CD4-positive, CD25-positive, alpha-beta regulatory T cell (primary cell): ENCODE measurements at regions not wholly inside any gene's neighbourhood (a gene's known extent, or its start where the extent isn't known, plus 50 kb on each side); places are given as distances from the start of the nearest gene placed in this dataset.
A peak's percentile ranks its signal among the peaks of the same experiment; 100 is the strongest.

Source experiments
- ATAC-seq, 2 donors: fragments of 150-1000 bp; cut with Tn5 transposase; one replicate each; pipeline ENCODE4 v1.10.0; 2021; ENCODE audit warnings: low read depth in 2 of 2, moderate number of reproducible peaks in 2 of 2, moderate library complexity in 1 of 2
- DNase-seq, 3 donors: peaks; one replicate each; pipeline versions ENCODE4 v3.0.0 to v3.0.0-alpha.2; 2012 to 2022; ENCODE audit warnings: mixed read lengths in 1 of 3
- H3K27ac ChIP-seq: one replicate; pipeline ENCODE4 v1.7.0; 2013; ENCODE audit warnings: mild to moderate bottlenecking, low read length; ENCODE audit not compliant: insufficient read depth, poor library complexity, severe bottlenecking
- H3K27me3 ChIP-seq: one replicate; pipeline ENCODE4 v1.7.0; 2013; ENCODE audit warnings: low read length; ENCODE audit not compliant: control insufficient read depth, insufficient read depth
- H3K36me3 ChIP-seq: one replicate; pipeline ENCODE4 v1.7.0; 2013; ENCODE audit warnings: mild to moderate bottlenecking, low read length, moderate library complexity; ENCODE audit not compliant: control insufficient read depth, insufficient read depth
- H3K4me1 ChIP-seq: 2 replicates; pipeline ENCODE4 v1.7.0; 2013; ENCODE audit warnings: mild to moderate bottlenecking, low read length; ENCODE audit not compliant: insufficient read depth, control insufficient read depth, poor library complexity, severe bottlenecking
- H3K4me3 ChIP-seq: one replicate; pipeline ENCODE4 v1.7.0; 2013; ENCODE audit warnings: low read depth, mild to moderate bottlenecking, low read length, moderate library complexity
- H3K9me3 ChIP-seq, 2 experiments: 1 replicate in 1 of 2; 2 replicates in 1 of 2; pipeline ENCODE4 v1.7.0; 2013; ENCODE audit warnings: low read length in 2 of 2, mild to moderate bottlenecking in 1 of 2, moderate library complexity in 1 of 2; ENCODE audit not compliant: control insufficient read depth in 2 of 2
- H3K27ac Mint-ChIP-seq, 3 donors: one replicate each; pipeline ENCODE4 v1.8.0; 2020 to 2022; ENCODE audit warnings: mild to moderate bottlenecking in 3 of 3, mixed read lengths in 3 of 3, moderate library complexity in 2 of 3
- H3K27me3 Mint-ChIP-seq: one replicate; pipeline ENCODE4 v1.8.0; 2022; ENCODE audit warnings: mild to moderate bottlenecking, mixed read lengths
- H3K36me3 Mint-ChIP-seq: one replicate; pipeline ENCODE4 v1.8.0; 2020; ENCODE audit warnings: mixed read lengths
- H3K4me1 Mint-ChIP-seq, 4 donors: one replicate each; pipeline ENCODE4 v1.8.0; 2020 to 2022; ENCODE audit warnings: mixed read lengths in 4 of 4, mild to moderate bottlenecking in 1 of 4
- H3K4me3 Mint-ChIP-seq, 4 donors: one replicate each; pipeline ENCODE4 v1.8.0; 2020 to 2022; ENCODE audit warnings: mild to moderate bottlenecking in 4 of 4, mixed read lengths in 4 of 4, moderate library complexity in 3 of 4
- H3K9me3 Mint-ChIP-seq, 7 donors: one replicate each; pipeline ENCODE4 v1.8.0; 2020 to 2022; ENCODE audit warnings: mixed read lengths in 7 of 7, mild to moderate bottlenecking in 3 of 7, moderate library complexity in 2 of 7

- H3K9me3 ChIP-seq = no peaks in the 10 kb centered on the region
- DNase-seq (peak; percentile 89 to 93 (median 93)), ATAC-seq (peak; percentile 49 to 52)
- Mint-ChIP-seq H3K27ac (peak overlapping the region; percentile 88 to 97 (median 89)), H3K4me1 (peaks cover 21 to 58% (median 38%) of the 10 kb centered on the region in 4 donors), H3K9me3 (no peaks in the 10 kb centered on the region), H3K36me3 (no peaks in the 10 kb centered on the region), H3K27me3 (peaks cover 20% of the 10 kb centered on the region), H3K4me3 (peak overlapping the region; percentile 44 to 89 (median 64))
- no peaks in the 10 kb centered on the region for H3K36me3 ChIP-seq
- peak overlapping the region; percentile 58 for H3K27ac ChIP-seq
- peaks cover 55% of the 10 kb centered on the region for H3K4me1 ChIP-seq
- H3K4me3 ChIP-seq = peak overlapping the region; percentile 65
- peaks cover 2% of the 10 kb centered on the region for H3K27me3 ChIP-seq
These were observed 64.4 kb upstream of the TM9SF2 start for GRCh38 chr13:99436686-99437416.

GRCh38 chr13:99439048-99439447 is 62.2 kb upstream of the TM9SF2 start:
- Mint-ChIP-seq H3K27ac (no peak overlapping the region), H3K27me3 (peaks cover 19% of the 10 kb centered on the region)
- no peak for ATAC-seq

GRCh38 chr13:99439850-99440604 is 61.2 kb upstream of the TM9SF2 start:
- H3K36me3 Mint-ChIP-seq = no peaks in the 10 kb centered on the region
- H3K9me3 ChIP-seq = no peaks in the 10 kb centered on the region
- no peak overlapping the region for H3K4me3 ChIP-seq
- H3K4me1 Mint-ChIP-seq = peaks cover 13 to 29% (median 18%) of the 10 kb centered on the region in 4 donors
- H3K27me3 ChIP-seq = peaks cover 2% of the 10 kb centered on the region
- no peak overlapping the region for H3K27ac ChIP-seq
- DNase-seq = no peak
- no peak for ATAC-seq
- H3K36me3 ChIP-seq = no peaks in the 10 kb centered on the region
- no peaks in the 10 kb centered on the region for H3K9me3 Mint-ChIP-seq
- peak overlapping the region in 1 of 3 donors; percentile 35 for H3K27ac Mint-ChIP-seq
- H3K4me3 Mint-ChIP-seq = no peak overlapping the region
- H3K27me3 Mint-ChIP-seq = peaks cover 20% of the 10 kb centered on the region
- peaks cover 23% of the 10 kb centered on the region for H3K4me1 ChIP-seq

More at GRCh38 chr13:99439048-99439447, 62.2 kb upstream of the TM9SF2 start:
- DNase-seq = no peak
- Mint-ChIP-seq H3K4me3 (peak overlapping the region in 1 of 4 donors; percentile 33), H3K4me1 (peaks cover 13 to 37% (median 23%) of the 10 kb centered on the region in 4 donors), H3K36me3 (no peaks in the 10 kb centered on the region), H3K9me3 (no peaks in the 10 kb centered on the region)
- Histone ChIP-seq H3K27me3 (peaks cover 2% of the 10 kb centered on the region), H3K27ac (no peak overlapping the region), H3K36me3 (no peaks in the 10 kb centered on the region), H3K4me1 (peaks cover 33% of the 10 kb centered on the region), H3K9me3 (no peaks in the 10 kb centered on the region), H3K4me3 (no peak overlapping the region)

- peaks cover 0 to 7% (median 3%) of the 10 kb centered on the region in 4 donors for H3K4me1 Mint-ChIP-seq
- no peak overlapping the region for H3K27ac ChIP-seq
- H3K27ac Mint-ChIP-seq = no peak overlapping the region
- H3K4me3 Mint-ChIP-seq = no peak overlapping the region
- no peaks in the 10 kb centered on the region for H3K36me3 Mint-ChIP-seq
- ATAC-seq (peak; percentile 71 to 86), DNase-seq (peak; percentile 53 to 74 (median 73))
- H3K9me3 ChIP-seq = no peaks in the 10 kb centered on the region
- H3K36me3 ChIP-seq = no peaks in the 10 kb centered on the region
- H3K9me3 Mint-ChIP-seq = no peaks in the 10 kb centered on the region
- peaks cover 23% of the 10 kb centered on the region for H3K27me3 Mint-ChIP-seq
- no peak overlapping the region for H3K4me3 ChIP-seq
- peaks cover 2% of the 10 kb centered on the region for H3K27me3 ChIP-seq
- peaks cover 2% of the 10 kb centered on the region for H3K4me1 ChIP-seq
These were observed 58.9 kb upstream of the TM9SF2 start for GRCh38 chr13:99442273-99442895.

- H3K4me1 Mint-ChIP-seq = peaks cover 0 to 4% (median under 1%) of the 10 kb centered on the region in 4 donors
- no peak overlapping the region for H3K27ac Mint-ChIP-seq
- peaks cover 10% of the 10 kb centered on the region for H3K27me3 Mint-ChIP-seq
- ATAC-seq (no peak), DNase-seq (no peak)
- Histone ChIP-seq H3K4me1 (no peaks in the 10 kb centered on the region), H3K36me3 (no peaks in the 10 kb centered on the region), H3K9me3 (no peaks in the 10 kb centered on the region), H3K27me3 (peaks cover 2% of the 10 kb centered on the region), H3K27ac (no peak overlapping the region), H3K4me3 (no peak overlapping the region)
- no peaks in the 10 kb centered on the region for H3K36me3 Mint-ChIP-seq
- H3K9me3 Mint-ChIP-seq = peaks cover 0 to 5% (median 0%) of the 10 kb centered on the region in 7 donors
- no peak overlapping the region for H3K4me3 Mint-ChIP-seq
These were observed 55.0 kb upstream of the TM9SF2 start for GRCh38 chr13:99446242-99446641.

GRCh38 chr13:99448546-99448945 is 52.7 kb upstream of the TM9SF2 start:
- Histone ChIP-seq H3K27me3 (no peaks in the 10 kb centered on the region), H3K9me3 (no peaks in the 10 kb centered on the region), H3K4me3 (no peak overlapping the region), H3K4me1 (no peaks in the 10 kb centered on the region), H3K27ac (no peak overlapping the region), H3K36me3 (no peaks in the 10 kb centered on the region)
- Mint-ChIP-seq H3K4me1 (peaks cover 0 to 5% (median 0%) of the 10 kb centered on the region in 4 donors), H3K36me3 (peaks cover 6% of the 10 kb centered on the region), H3K27ac (no peak overlapping the region), H3K4me3 (no peak overlapping the region), H3K9me3 (peaks cover 0 to 5% (median 2%) of the 10 kb centered on the region in 7 donors), H3K27me3 (peaks cover 11% of the 10 kb centered on the region)
- ATAC-seq (no peak), DNase-seq (peak in 1 of 3 donors; percentile 36)

- peaks cover 0 to 7% of the 10 kb centered on the region in 2 experiments for H3K9me3 ChIP-seq
- peaks cover 0 to 13% (median 2%) of the 10 kb centered on the region in 7 donors for H3K9me3 Mint-ChIP-seq
- peaks cover 0 to 5% (median 0%) of the 10 kb centered on the region in 4 donors for H3K4me1 Mint-ChIP-seq
- no peak overlapping the region for H3K27ac Mint-ChIP-seq
- H3K4me3 Mint-ChIP-seq = no peak overlapping the region
- no peaks in the 10 kb centered on the region for H3K27me3 ChIP-seq
- H3K36me3 Mint-ChIP-seq = peaks cover 6% of the 10 kb centered on the region
- H3K4me3 ChIP-seq = no peak overlapping the region
- H3K36me3 ChIP-seq = no peaks in the 10 kb centered on the region
- H3K27ac ChIP-seq = no peak overlapping the region
- peaks cover 12% of the 10 kb centered on the region for H3K27me3 Mint-ChIP-seq
- no peak for ATAC-seq
- no peaks in the 10 kb centered on the region for H3K4me1 ChIP-seq
- DNase-seq = no peak
These were observed 50.9 kb upstream of the TM9SF2 start for GRCh38 chr13:99450416-99450815.
